NCI-H1436 treated with DMSO at 0.1 percent for 48 hours (cell line): ENCODE measurements at regions not wholly inside any gene's neighbourhood (a gene's known extent, or its start where the extent isn't known, plus 50 kb on each side); places are given as distances from the start of the nearest gene placed in this dataset.

Experiments
- DNase-seq: peaks from one replicate; lab custom pipeline; 2025; lab: John Stamatoyannopoulos, UW

GRCh38 chr13:62997038-62997599 is 1581.5 kb upstream of the PCDH20 start:
- no peak for DNase-seq

GRCh38 chr13:62973804-62974203 is 1558.2 kb upstream of the PCDH20 start:
- DNase-seq: no peak

GRCh38 chr13:62964522-62964921 is 1548.9 kb upstream of the PCDH20 start:
- no peak for DNase-seq

- no peak for DNase-seq
Observed at GRCh38 chr13:62960723-62961122, 1545.1 kb upstream of the PCDH20 start.

GRCh38 chr13:62933809-62934208 is 1518.2 kb upstream of the PCDH20 start:
- no peak for DNase-seq

GRCh38 chr13:62932256-62932883 is 1516.7 kb upstream of the PCDH20 start:
- DNase-seq: no peak

- no peak for DNase-seq
Observed at GRCh38 chr13:62931853-62932252, 1516.2 kb upstream of the PCDH20 start.

- DNase-seq: no peak
Observed at GRCh38 chr13:62924395-62924794, 1508.7 kb upstream of the PCDH20 start.

GRCh38 chr13:62920159-62920558 is 1504.5 kb upstream of the PCDH20 start:
- no peak for DNase-seq

GRCh38 chr13:62919491-62919890 is 1503.8 kb upstream of the PCDH20 start:
- no peak for DNase-seq

GRCh38 chr13:62910541-62911060 is 1495.0 kb upstream of the PCDH20 start:
- DNase-seq: no peak

- DNase-seq: no peak
Observed at GRCh38 chr13:62908321-62908720, 1492.7 kb upstream of the PCDH20 start.

GRCh38 chr13:62906896-62907295 is 1491.2 kb upstream of the PCDH20 start:
- no peak for DNase-seq

- DNase-seq: no peak
Observed at GRCh38 chr13:62906469-62906868, 1490.8 kb upstream of the PCDH20 start.

- DNase-seq: no peak
Observed at GRCh38 chr13:62887046-62887445, 1471.4 kb upstream of the PCDH20 start.

GRCh38 chr13:62879071-62879470 is 1463.4 kb upstream of the PCDH20 start:
- no peak for DNase-seq

- peak; percentile 68 for DNase-seq
Observed at GRCh38 chr13:62875118-62875640, 1459.5 kb upstream of the PCDH20 start.

GRCh38 chr13:62850331-62850730 is 1434.7 kb upstream of the PCDH20 start:
- no peak for DNase-seq

GRCh38 chr13:62847520-62847919 is 1431.9 kb upstream of the PCDH20 start:
- DNase-seq: no peak

GRCh38 chr13:62846302-62846701 is 1430.7 kb upstream of the PCDH20 start:
- no peak for DNase-seq

GRCh38 chr13:62839338-62839737 is 1423.7 kb upstream of the PCDH20 start:
- DNase-seq: no peak

GRCh38 chr13:62838929-62839328 is 1423.3 kb upstream of the PCDH20 start:
- no peak for DNase-seq

- no peak for DNase-seq
Observed at GRCh38 chr13:62837895-62838294, 1422.2 kb upstream of the PCDH20 start.

- no peak for DNase-seq
Observed at GRCh38 chr13:62829486-62829885, 1413.8 kb upstream of the PCDH20 start.
